Neural progenitor cell (in vitro differentiated cells): ENCODE measurements at regions not wholly inside any gene's neighbourhood (a gene's known extent, or its start where the extent isn't known, plus 50 kb on each side); places are given as distances from the start of the nearest gene placed in this dataset.
"Not testable (repeated sequence)": the region's sequence is repeated elsewhere in the genome, so short reads cannot be mapped to it uniquely, and the experiment has no call there.

Experiments
- DNase-seq: peaks from one replicate; pipeline ENCODE4 v3.0.0-alpha.2; 2016; ENCODE audit warnings: low spot score
- H2AFZ ChIP-seq: fragments of 200-600 bp; sonication (generic); replicated peaks from 2 replicates; pipeline ENCODE4 v1.6.1; 2016; ENCODE audit warnings: antibody characterized with exemption
- H3F3A ChIP-seq: fragments of 200-600 bp; sonication (generic); 2 replicates; pipeline ENCODE4 v1.6.1; 2016; ENCODE audit warnings: antibody characterized with exemption, low read depth
- H3K27ac ChIP-seq: fragments of 200-600 bp; sonication (generic); 2 replicates; pipeline ENCODE4 v1.5.1; 2016; ENCODE audit warnings: mild to moderate bottlenecking
- H3K27me3 ChIP-seq: fragments of 200-600 bp; sonication (generic); 2 replicates; pipeline ENCODE4 v1.6.1; 2016; ENCODE audit warnings: mild to moderate bottlenecking, moderate library complexity
- H3K36me3 ChIP-seq: fragments of 200-600 bp; sonication (generic); 2 replicates; pipeline ENCODE4 v1.5.1; 2016
- H3K4me1 ChIP-seq: fragments of 200-600 bp; sonication (generic); 2 replicates; pipeline ENCODE4 v1.6.1; 2016; ENCODE audit warnings: mixed run types
- H3K4me2 ChIP-seq: fragments of 200-600 bp; sonication (generic); 2 replicates; pipeline ENCODE4 v1.6.1; 2016
- H3K4me3 ChIP-seq: fragments of 200-600 bp; sonication (generic); 2 replicates; pipeline ENCODE4 v1.5.1; 2016
- H3K79me2 ChIP-seq: fragments of 200-600 bp; sonication (generic); 2 replicates; pipeline ENCODE4 v1.6.1; 2016; ENCODE audit warnings: low read depth
- H3K9ac ChIP-seq: fragments of 200-600 bp; sonication (generic); 2 replicates; pipeline ENCODE4 v1.6.1; 2016
- H3K9me3 ChIP-seq: fragments of 200-600 bp; sonication (generic); 2 replicates; pipeline ENCODE4 v1.5.1; 2016; ENCODE audit warnings: low read depth
- H4K20me1 ChIP-seq: fragments of 200-600 bp; sonication (generic); 2 replicates; pipeline ENCODE4 v1.6.1; 2016; ENCODE audit warnings: low read depth
- H3K27ac Mint-ChIP-seq: 3 replicates; pipeline ENCODE4 v1.8.0; 2021; ENCODE audit warnings: mixed read lengths
- H3K27me3 Mint-ChIP-seq: 2 replicates; pipeline ENCODE4 v1.8.0; 2022; ENCODE audit warnings: low read depth, mild to moderate bottlenecking, inconsistent platforms, moderate library complexity, mixed read lengths; ENCODE audit not compliant: insufficient read depth
- H3K36me3 Mint-ChIP-seq: 3 replicates; pipeline ENCODE4 v1.8.0; 2021; ENCODE audit warnings: mixed read lengths
- H3K4me1 Mint-ChIP-seq: 3 replicates; pipeline ENCODE4 v1.8.0; 2021; ENCODE audit warnings: mixed read lengths
- H3K4me3 Mint-ChIP-seq: 3 replicates; pipeline ENCODE4 v1.8.0; 2021; ENCODE audit warnings: mild to moderate bottlenecking, moderate library complexity, mixed read lengths
- H3K9me3 Mint-ChIP-seq: 3 replicates; pipeline ENCODE4 v1.8.0; 2020; ENCODE audit warnings: mixed read lengths

DNA sequence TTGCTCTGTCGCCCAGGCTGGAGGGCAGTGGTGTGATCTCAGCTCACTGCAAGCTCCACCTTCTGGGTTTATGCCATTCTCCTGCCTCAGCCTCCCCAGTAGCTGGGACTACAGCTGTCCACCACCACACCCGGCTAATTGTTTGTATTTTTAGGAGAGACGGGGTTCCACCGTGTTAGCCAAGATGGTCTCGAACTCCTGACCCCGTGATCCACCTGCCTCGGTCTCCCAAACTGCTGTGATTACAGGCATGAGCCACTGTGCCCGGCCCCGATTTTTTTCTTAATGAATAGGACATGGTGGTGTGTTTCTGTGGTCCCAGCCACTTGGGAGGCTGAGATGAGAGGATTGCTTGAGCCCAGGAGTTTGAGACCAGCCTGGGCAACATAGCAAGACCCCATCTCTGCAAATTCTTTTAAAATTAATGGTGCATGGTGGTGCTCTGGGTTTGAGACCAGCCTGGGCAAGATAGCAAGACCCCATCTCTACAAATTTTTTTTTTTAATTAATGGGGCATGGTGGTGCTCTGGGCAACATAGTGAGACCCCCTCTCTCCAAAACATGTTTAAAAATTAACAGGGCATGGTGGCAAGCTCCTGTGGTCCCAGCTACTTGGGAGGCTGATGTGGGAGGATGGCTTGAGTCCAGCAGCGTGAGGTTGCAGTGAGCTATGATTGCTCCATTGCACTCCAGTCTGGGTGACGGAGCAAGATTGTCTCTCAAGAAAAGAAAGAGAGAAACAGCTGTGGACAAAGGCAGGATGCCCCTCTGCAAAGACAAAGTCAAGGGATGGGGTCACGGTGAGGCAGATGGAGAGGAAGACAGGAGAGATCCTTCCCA lies 4497.2 kb upstream of the OR11H1 start:
- not testable (repeated sequence) for H2AFZ ChIP-seq, H3K27me3 ChIP-seq, H3K4me1 Mint-ChIP-seq, H3K4me2 ChIP-seq, H3K27ac Mint-ChIP-seq, H3K79me2 ChIP-seq, H3K4me3 ChIP-seq, H3K4me3 Mint-ChIP-seq, H3K4me1 ChIP-seq, H3K36me3 ChIP-seq, DNase-seq, H3K27ac ChIP-seq, H3K9ac ChIP-seq, H4K20me1 ChIP-seq, H3F3A ChIP-seq
- H3K9me3 Mint-ChIP-seq: peaks cover 81% of the 10 kb centered on the region
- peaks cover 20% of the 10 kb centered on the region for H3K27me3 Mint-ChIP-seq
- H3K36me3 Mint-ChIP-seq: peaks cover 10% of the 10 kb centered on the region
- H3K9me3 ChIP-seq: peaks cover 61% of the 10 kb centered on the region

DNA sequence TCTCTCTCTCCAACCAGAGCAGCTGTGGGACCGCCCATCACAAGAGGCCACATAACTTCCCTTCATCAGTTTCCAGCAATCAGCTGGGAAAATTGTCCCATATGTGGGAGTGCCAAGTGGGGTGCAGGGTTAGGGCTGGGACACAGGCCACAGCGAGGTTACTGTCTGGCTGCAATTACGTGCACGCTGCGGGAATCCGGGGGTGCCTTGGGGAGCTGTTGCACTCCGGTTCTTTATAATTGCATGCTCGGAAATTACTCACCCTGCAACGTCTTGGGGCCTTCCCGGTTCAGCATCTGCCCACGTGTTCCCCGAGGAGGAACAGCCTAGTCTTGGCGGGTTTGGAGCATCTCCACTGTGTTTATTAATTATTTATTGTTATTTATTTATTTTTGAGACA lies 4495.9 kb upstream of the OR11H1 start:
- H3K79me2 ChIP-seq, H3K4me3 ChIP-seq, H3K27ac ChIP-seq, H3K27me3 ChIP-seq, H4K20me1 ChIP-seq, H3F3A ChIP-seq, H3K4me1 ChIP-seq, H3K4me1 Mint-ChIP-seq, H3K36me3 ChIP-seq, H3K4me2 ChIP-seq, DNase-seq, H3K4me3 Mint-ChIP-seq, H2AFZ ChIP-seq, H3K9ac ChIP-seq, H3K27ac Mint-ChIP-seq: not testable (repeated sequence)
- Mint-ChIP-seq H3K36me3 (peaks cover 12% of the 10 kb centered on the region), H3K9me3 (peaks cover 85% of the 10 kb centered on the region), H3K27me3 (peaks cover 29% of the 10 kb centered on the region)
- peaks cover 61% of the 10 kb centered on the region for H3K9me3 ChIP-seq

DNA sequence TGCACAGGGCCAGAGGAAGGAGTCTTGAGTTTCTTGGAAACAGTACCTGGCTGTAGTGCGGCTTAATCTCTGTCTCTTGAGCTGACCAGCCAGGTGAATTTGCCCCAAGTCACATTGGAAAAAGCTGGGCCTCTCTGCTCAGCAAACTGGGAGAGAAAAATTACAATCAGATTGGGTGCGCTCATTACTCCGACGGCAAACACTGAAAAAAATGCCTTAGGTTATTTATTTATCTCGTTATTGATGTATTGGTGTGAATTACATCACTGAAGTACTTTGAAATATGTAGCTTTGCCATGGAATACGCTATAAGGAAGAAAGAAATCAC lies 4493.4 kb upstream of the OR11H1 start:
- H3K27me3 Mint-ChIP-seq: peaks cover 34% of the 10 kb centered on the region
- H3K27ac Mint-ChIP-seq, H3K4me3 ChIP-seq, H2AFZ ChIP-seq, H3K27me3 ChIP-seq, DNase-seq, H3K4me2 ChIP-seq, H3K4me1 ChIP-seq, H3K27ac ChIP-seq, H4K20me1 ChIP-seq, H3K9ac ChIP-seq, H3K36me3 ChIP-seq, H3F3A ChIP-seq, H3K4me3 Mint-ChIP-seq, H3K79me2 ChIP-seq, H3K4me1 Mint-ChIP-seq: not testable (repeated sequence)
- H3K36me3 Mint-ChIP-seq: peaks cover 16% of the 10 kb centered on the region
- H3K9me3 ChIP-seq: peaks cover 64% of the 10 kb centered on the region
- peaks cover 91% of the 10 kb centered on the region for H3K9me3 Mint-ChIP-seq

DNA sequence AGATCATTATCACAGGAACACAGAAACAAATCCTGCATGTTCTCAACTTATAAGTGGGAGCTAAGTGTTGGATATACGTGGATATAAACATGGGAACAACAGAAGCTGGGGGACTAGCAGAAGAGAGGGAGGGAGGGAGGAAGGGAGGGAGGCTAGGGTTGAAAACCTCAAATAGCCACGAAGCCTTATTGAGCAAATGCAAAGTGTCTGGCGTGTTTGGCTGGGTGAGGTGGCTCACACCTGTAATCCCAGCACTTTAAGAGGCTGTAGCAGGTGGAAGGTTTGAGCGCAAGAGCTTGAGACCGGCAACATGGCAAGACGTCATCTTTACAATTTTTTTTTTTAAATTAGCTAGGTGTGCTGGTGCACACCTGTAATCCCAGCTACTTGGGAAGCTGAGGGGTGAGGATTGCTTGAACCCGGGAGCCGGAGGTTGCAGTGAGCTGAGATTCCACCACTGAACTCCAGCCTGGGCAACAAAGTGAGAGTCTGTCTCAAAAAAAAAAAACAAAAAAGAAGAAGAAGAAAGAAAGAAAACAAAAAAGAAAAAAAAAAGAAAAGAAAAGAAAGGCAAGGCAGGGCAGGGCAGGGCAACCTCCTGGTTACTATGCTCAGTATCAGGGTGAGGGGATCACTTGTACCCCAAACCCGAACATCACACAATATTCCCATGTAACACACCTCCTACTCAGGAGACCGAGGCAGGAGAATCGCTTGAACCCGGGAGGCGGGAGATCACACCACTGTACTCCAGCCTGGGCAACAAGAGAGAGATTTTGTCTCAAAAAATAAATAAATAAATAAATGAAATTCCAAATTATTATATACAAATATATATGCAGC lies 4492.7 kb upstream of the OR11H1 start:
- not testable (repeated sequence) for H3K27me3 ChIP-seq, H3K4me3 ChIP-seq, H4K20me1 ChIP-seq, H3K27ac Mint-ChIP-seq, H3K27ac ChIP-seq, H3K36me3 ChIP-seq, H3K4me2 ChIP-seq, H3K4me3 Mint-ChIP-seq, H3K9ac ChIP-seq, H3K4me1 Mint-ChIP-seq, H3K79me2 ChIP-seq, H3K4me1 ChIP-seq, DNase-seq, H3F3A ChIP-seq, H2AFZ ChIP-seq
- Mint-ChIP-seq H3K36me3 (peaks cover 12% of the 10 kb centered on the region), H3K9me3 (peaks cover 91% of the 10 kb centered on the region), H3K27me3 (peaks cover 30% of the 10 kb centered on the region)
- peaks cover 63% of the 10 kb centered on the region for H3K9me3 ChIP-seq

DNA sequence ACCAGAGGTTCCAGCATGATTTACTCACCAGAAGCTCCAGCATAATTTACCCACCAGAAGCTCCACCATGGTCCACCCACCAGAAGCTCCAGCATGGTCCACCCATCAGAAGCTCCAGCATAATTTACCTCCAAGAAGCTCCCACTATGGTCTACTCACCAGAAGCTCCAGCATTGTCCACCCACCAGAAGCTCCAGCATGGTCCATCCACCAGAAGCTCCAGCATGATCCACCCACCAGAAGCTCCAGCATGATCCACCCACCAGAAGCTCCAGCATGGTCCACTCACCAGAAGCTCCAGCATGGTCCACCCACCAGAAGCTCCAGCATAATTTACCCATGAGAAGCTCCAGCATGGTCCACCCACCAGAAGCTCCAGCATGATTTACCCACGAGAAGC lies 4490.7 kb upstream of the OR11H1 start:
- not testable (repeated sequence) for H3K27ac Mint-ChIP-seq, H3K4me1 ChIP-seq, H3K27me3 ChIP-seq, H3K4me2 ChIP-seq, DNase-seq, H2AFZ ChIP-seq, H3K4me3 Mint-ChIP-seq, H4K20me1 ChIP-seq, H3F3A ChIP-seq, H3K79me2 ChIP-seq, H3K9ac ChIP-seq, H3K36me3 ChIP-seq, H3K4me1 Mint-ChIP-seq, H3K4me3 ChIP-seq, H3K27ac ChIP-seq
- peaks cover 67% of the 10 kb centered on the region for H3K9me3 ChIP-seq
- peaks cover 25% of the 10 kb centered on the region for H3K27me3 Mint-ChIP-seq
- H3K9me3 Mint-ChIP-seq: peaks cover 88% of the 10 kb centered on the region
- H3K36me3 Mint-ChIP-seq: peaks cover 12% of the 10 kb centered on the region

DNA sequence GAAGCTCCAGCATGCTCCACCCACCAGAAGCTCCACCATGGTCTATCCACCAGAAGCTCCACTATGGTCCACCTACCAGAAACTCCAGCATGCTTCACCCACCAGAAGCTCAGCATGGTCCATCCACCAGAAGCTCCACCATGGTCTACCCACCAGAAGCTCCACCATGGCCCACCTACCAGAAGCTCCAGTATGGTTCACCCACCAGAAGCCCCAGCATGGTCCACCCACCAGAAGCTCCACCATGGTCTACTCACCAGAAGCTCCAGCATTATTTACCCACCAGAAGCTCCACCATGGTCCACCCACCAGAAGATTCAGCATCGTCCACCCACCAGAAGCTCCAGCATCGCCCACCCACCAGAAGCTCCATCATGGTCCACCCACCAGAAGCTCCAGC lies 4490.2 kb upstream of the OR11H1 start:
- not testable (repeated sequence) for H3K36me3 ChIP-seq, H3K4me3 Mint-ChIP-seq, H3K27me3 ChIP-seq, H3K4me1 ChIP-seq, H3K27ac Mint-ChIP-seq, H3K4me1 Mint-ChIP-seq, H3K9ac ChIP-seq, DNase-seq, H4K20me1 ChIP-seq, H2AFZ ChIP-seq, H3K4me3 ChIP-seq, H3F3A ChIP-seq, H3K27ac ChIP-seq, H3K4me2 ChIP-seq, H3K79me2 ChIP-seq
- peaks cover 87% of the 10 kb centered on the region for H3K9me3 Mint-ChIP-seq
- peaks cover 25% of the 10 kb centered on the region for H3K27me3 Mint-ChIP-seq
- H3K36me3 Mint-ChIP-seq: peaks cover 12% of the 10 kb centered on the region
- H3K9me3 ChIP-seq: peaks cover 65% of the 10 kb centered on the region

DNA sequence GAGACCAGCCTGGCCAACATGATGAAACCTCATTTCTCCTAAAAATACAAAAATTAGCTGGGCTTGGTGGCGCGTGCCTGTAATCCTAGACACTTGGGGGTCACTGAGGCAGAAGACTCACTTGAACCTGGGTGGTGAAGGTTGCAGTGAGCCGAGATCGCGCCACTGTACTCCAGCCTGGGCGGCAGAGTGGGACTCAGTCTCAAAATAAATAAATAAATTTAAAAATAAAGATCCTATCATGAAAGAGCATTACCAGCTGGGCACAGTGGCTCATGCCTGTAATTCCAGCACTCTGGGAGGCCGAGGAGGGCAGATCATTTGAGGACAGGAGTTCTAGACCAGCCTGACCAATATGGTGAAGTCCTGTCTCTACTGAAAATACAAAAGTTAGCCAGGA lies 4489.2 kb upstream of the OR11H1 start:
- H3K9me3 ChIP-seq: peaks cover 63% of the 10 kb centered on the region
- peaks cover 12% of the 10 kb centered on the region for H3K36me3 Mint-ChIP-seq
- not testable (repeated sequence) for H3K4me3 ChIP-seq, H3K4me1 Mint-ChIP-seq, H3K4me2 ChIP-seq, H2AFZ ChIP-seq, H4K20me1 ChIP-seq, H3K27ac Mint-ChIP-seq, DNase-seq, H3F3A ChIP-seq, H3K4me1 ChIP-seq, H3K4me3 Mint-ChIP-seq, H3K27ac ChIP-seq, H3K79me2 ChIP-seq, H3K36me3 ChIP-seq, H3K9ac ChIP-seq, H3K27me3 ChIP-seq
- peaks cover 85% of the 10 kb centered on the region for H3K9me3 Mint-ChIP-seq
- H3K27me3 Mint-ChIP-seq: peaks cover 25% of the 10 kb centered on the region

DNA sequence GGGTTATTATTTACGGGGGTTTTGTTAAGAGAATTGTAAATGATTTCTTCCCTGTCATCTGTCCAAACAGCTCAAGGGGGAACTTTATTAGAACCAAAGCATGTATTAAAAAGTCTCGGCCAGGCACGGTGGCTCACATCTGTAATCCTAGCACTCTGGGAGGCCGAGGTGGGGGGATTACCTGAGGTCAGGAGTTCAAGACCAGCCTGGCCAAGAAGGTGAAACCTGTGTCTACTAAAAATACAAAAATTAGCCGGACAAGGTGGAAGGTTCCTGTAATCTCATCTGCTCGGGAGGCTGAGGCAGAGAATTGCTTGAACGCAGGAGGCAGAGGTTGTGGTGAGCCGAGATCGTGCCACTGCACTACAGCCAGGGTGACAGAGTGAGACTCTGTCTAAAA lies 4486.6 kb upstream of the OR11H1 start:
- peaks cover 50% of the 10 kb centered on the region for H3K9me3 ChIP-seq
- not testable (repeated sequence) for H3K9ac ChIP-seq, H3K36me3 Mint-ChIP-seq, H3K27ac ChIP-seq, H4K20me1 ChIP-seq, H3K27ac Mint-ChIP-seq, H3K36me3 ChIP-seq, H3K79me2 ChIP-seq, H3K4me1 Mint-ChIP-seq, H3K27me3 ChIP-seq, H3K4me3 Mint-ChIP-seq, DNase-seq, H3K4me1 ChIP-seq, H3K4me3 ChIP-seq, H3F3A ChIP-seq, H3K4me2 ChIP-seq, H2AFZ ChIP-seq
- H3K9me3 Mint-ChIP-seq: peaks cover 62% of the 10 kb centered on the region
- peaks cover 13% of the 10 kb centered on the region for H3K27me3 Mint-ChIP-seq
